Uterus (tissue), 2 donors: ENCODE measurements at regions not wholly inside any gene's neighbourhood (a gene's known extent, or its start where the extent isn't known, plus 50 kb on each side); places are given as distances from the start of the nearest gene placed in this dataset.

ENCODE experiments used
- POLR2A ChIP-seq, 2 donors: fragments of 450-650 bp; IDR thresholded peaks; one replicate each; pipeline ENCODE4 v1.6.1; 2016; ENCODE audit warnings: antibody characterized with exemption in 2 of 2, mild to moderate bottlenecking in 1 of 2, moderate library complexity in 1 of 2
- TF ChIP-seq, protein P1 (sequence below), 4 experiments: fragments of 200-600 bp in 2 of 4; fragments of 450-650 bp in 2 of 4; sonication (generic) in 2 of 4; IDR thresholded peaks; one replicate each; pipeline ENCODE4 v1.5.1; 2016 to 2019; ENCODE audit warnings: antibody characterized with exemption in 4 of 4, mild to moderate bottlenecking in 2 of 4, moderate library complexity in 1 of 4

DNA sequence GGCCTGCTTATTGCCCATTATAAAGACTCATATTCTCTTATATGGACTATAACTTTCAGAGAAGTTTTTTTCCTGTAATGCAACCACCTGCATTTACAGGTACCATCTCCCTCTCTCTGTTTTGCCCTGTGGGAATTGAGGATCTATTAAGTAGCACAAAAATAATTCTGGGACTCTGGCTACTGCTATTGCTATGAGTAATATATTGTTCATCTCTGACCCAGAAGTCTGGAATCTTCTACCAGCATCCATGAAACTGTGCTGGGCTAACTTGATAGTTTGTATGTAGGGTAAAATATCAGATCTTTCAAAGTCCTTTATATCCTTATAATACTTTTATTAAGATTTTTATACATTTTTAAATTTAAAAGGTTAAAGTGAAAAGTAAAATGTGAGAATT lies 607.2 kb downstream of the EFNA5 start:
- TF ChIP-seq, protein P1, sequence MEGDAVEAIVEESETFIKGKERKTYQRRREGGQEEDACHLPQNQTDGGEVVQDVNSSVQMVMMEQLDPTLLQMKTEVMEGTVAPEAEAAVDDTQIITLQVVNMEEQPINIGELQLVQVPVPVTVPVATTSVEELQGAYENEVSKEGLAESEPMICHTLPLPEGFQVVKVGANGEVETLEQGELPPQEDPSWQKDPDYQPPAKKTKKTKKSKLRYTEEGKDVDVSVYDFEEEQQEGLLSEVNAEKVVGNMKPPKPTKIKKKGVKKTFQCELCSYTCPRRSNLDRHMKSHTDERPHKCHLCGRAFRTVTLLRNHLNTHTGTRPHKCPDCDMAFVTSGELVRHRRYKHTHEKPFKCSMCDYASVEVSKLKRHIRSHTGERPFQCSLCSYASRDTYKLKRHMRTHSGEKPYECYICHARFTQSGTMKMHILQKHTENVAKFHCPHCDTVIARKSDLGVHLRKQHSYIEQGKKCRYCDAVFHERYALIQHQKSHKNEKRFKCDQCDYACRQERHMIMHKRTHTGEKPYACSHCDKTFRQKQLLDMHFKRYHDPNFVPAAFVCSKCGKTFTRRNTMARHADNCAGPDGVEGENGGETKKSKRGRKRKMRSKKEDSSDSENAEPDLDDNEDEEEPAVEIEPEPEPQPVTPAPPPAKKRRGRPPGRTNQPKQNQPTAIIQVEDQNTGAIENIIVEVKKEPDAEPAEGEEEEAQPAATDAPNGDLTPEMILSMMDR (IDR thresholded peaks at IDR 0.05) = no peak
- no peak for TF ChIP-seq POLR2A (IDR thresholded peaks at IDR 0.05)
